Esophagus muscularis mucosa (tissue), 3 donors: ENCODE measurements at regions not wholly inside any gene's neighbourhood (a gene's known extent, or its start where the extent isn't known, plus 50 kb on each side); places are given as distances from the start of the nearest gene placed in this dataset.

Source experiments
- CTCF ChIP-seq, 3 experiments: fragments of 200-600 bp in 2 of 3; fragments of 450-650 bp in 1 of 3; sonication (generic) in 2 of 3; IDR thresholded peaks; one replicate each; pipeline ENCODE4 v1.5.1; 2017 to 2019; ENCODE audit warnings: antibody characterized with exemption in 3 of 3, mild to moderate bottlenecking in 2 of 3, moderate library complexity in 1 of 3
- POLR2A ChIP-seq: fragments of 450-650 bp; IDR thresholded peaks from one replicate; pipeline ENCODE4 v1.6.1; 2017; ENCODE audit warnings: antibody characterized with exemption, moderate library complexity, mild to moderate bottlenecking, low read depth
- POLR2AphosphoS5 ChIP-seq, 2 donors: sonication (generic); formaldehyde crosslinking; IDR thresholded peaks; one replicate each; pipeline ENCODE4 v1.6.1; 2017; ENCODE audit warnings: antibody characterized with exemption in 2 of 2

GRCh38 chr1:36609241-36610027 is 126.7 kb upstream of the CSF3R start:
- TF ChIP-seq CTCF (IDR thresholded peaks at IDR 0.05) (peak in 2 of 3 experiments; percentile 21 to 44), POLR2A (no peak), POLR2AphosphoS5 (IDR thresholded peaks at IDR 0.05) (no peak)
